OCI-LY3 (cell line): ENCODE measurements at regions not wholly inside any gene's neighbourhood (a gene's known extent, or its start where the extent isn't known, plus 50 kb on each side); places are given as distances from the start of the nearest gene placed in this dataset.

Experiments used
- H2AFZ ChIP-seq: fragments of 200-600, 300-600 bp; shearing (Covaris generic); 2 replicates; pipeline ENCODE4 v1.6.0; 2014; ENCODE audit warnings: antibody characterized with exemption, low read depth, low read length
- H3K27ac ChIP-seq: fragments of 200-600, 300-600 bp; sonication (generic); 2 replicates; pipeline ENCODE4 v1.5.1; 2014; ENCODE audit warnings: mild to moderate bottlenecking, low read length, moderate library complexity, mixed read lengths
- H3K27me3 ChIP-seq: fragments of 200-600, 300-600 bp; sonication (generic); 2 replicates; pipeline ENCODE4 v1.6.1; 2014; ENCODE audit warnings: low read depth, low read length, mixed read lengths
- H3K36me3 ChIP-seq: fragments of 200-600, 300-600 bp; sonication (generic); replicated peaks from 2 replicates; pipeline ENCODE3; 2014; ENCODE audit warnings: low read depth, low read length, mixed read lengths
- H3K4me1 ChIP-seq: fragments of 300-600, 200-600 bp; sonication (generic); 2 replicates; pipeline ENCODE4 v1.6.1; 2014; ENCODE audit warnings: low read length, mixed read lengths
- H3K4me2 ChIP-seq: fragments of 200-600, 300-600 bp; sonication (generic); 2 replicates; pipeline ENCODE4 v1.6.1; 2014; ENCODE audit warnings: low read length, mixed read lengths
- H3K4me3 ChIP-seq: fragments of 300-600, 200-600 bp; sonication (generic); 2 replicates; pipeline ENCODE4 v1.5.1; 2014; ENCODE audit warnings: antibody characterized with exemption, mild to moderate bottlenecking, low read length, moderate library complexity
- H3K79me2 ChIP-seq: fragments of 300-600, 200-600 bp; shearing (Covaris generic); 2 replicates; pipeline ENCODE4 v1.6.1; 2014; ENCODE audit warnings: mild to moderate bottlenecking, low read length, mixed read lengths
- H3K9ac ChIP-seq: fragments of 300-600, 200-600 bp; shearing (Covaris generic); 2 replicates; pipeline ENCODE4 v1.6.0; 2014; ENCODE audit warnings: mild to moderate bottlenecking, low read length, moderate library complexity
- H3K9me3 ChIP-seq: fragments of 200-600, 300-600 bp; shearing (Covaris generic); 2 replicates; pipeline ENCODE4 v1.6.1; 2014; ENCODE audit warnings: low read length, mixed read lengths; ENCODE audit not compliant: insufficient read depth
- H4K20me1 ChIP-seq: fragments of 200-600, 300-600 bp; sonication (generic); 2 replicates; pipeline ENCODE4 v1.6.1; 2016; ENCODE audit warnings: low read length, mixed read lengths; ENCODE audit not compliant: insufficient read depth
- CTCF ChIP-seq: fragments of 200-600, 300-600 bp; sonication (generic); IDR thresholded peaks from 2 replicates; pipeline ENCODE4 v1.5.1; 2014; ENCODE audit warnings: antibody characterized with exemption, low read length, low read depth
- EZH2phosphoT487 ChIP-seq: fragments of 200-600 bp; shearing (Covaris generic); IDR thresholded peaks from 2 replicates; pipeline ENCODE4 v1.6.1; 2018; ENCODE audit warnings: antibody characterized with exemption, mixed run types, low read depth

DNA sequence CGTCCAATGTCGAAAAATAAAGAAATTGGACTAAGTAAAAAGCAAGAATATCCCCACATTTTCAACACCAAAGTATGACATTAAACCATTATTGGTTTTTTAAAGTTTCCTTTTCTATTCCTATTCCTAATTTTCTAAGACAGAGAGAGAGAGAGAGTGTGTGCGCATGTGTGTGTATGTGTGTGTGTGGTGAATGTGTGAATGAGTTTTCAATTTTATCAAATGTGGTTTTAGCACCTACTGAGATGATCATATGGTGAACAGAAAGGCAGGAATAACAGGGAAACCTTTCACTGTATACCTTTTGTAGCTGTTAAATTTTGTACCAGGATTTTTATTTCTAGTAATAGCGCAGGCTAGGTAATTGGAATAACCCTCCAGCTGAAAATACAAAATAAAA lies 80.4 kb upstream of the RAP1B start:
- TF ChIP-seq EZH2phosphoT487 (no peak), CTCF (no peak)
- Histone ChIP-seq H3K4me2 (no peak overlapping the region), H3K36me3 (no peaks in the 10 kb centered on the region), H3K4me1 (no peaks in the 10 kb centered on the region), H3K27ac (no peak overlapping the region), H3K79me2 (no peaks in the 10 kb centered on the region), H3K27me3 (no peaks in the 10 kb centered on the region), H3K4me3 (no peak overlapping the region), H4K20me1 (no peaks in the 10 kb centered on the region), H3K9me3 (no peaks in the 10 kb centered on the region), H2AFZ (no peak overlapping the region), H3K9ac (no peak overlapping the region)

- Histone ChIP-seq H3K4me3 (no peak overlapping the region), H3K27me3 (no peaks in the 10 kb centered on the region), H4K20me1 (no peaks in the 10 kb centered on the region), H3K36me3 (no peaks in the 10 kb centered on the region), H3K4me2 (no peak overlapping the region), H3K9me3 (no peaks in the 10 kb centered on the region), H3K79me2 (no peaks in the 10 kb centered on the region), H3K27ac (no peak overlapping the region), H2AFZ (no peak overlapping the region), H3K9ac (no peak overlapping the region), H3K4me1 (no peaks in the 10 kb centered on the region)
- TF ChIP-seq CTCF = no peak
- TF ChIP-seq EZH2phosphoT487 = no peak
Measured at GRCh38 chr12:68530965-68531364, 79.7 kb upstream of the RAP1B start.

- TF ChIP-seq CTCF (no peak), EZH2phosphoT487 (no peak)
- Histone ChIP-seq H3K4me1 (no peaks in the 10 kb centered on the region), H2AFZ (no peak overlapping the region)
Measured at GRCh38 chr12:68532204-68532886, 78.4 kb upstream of the RAP1B start.

DNA sequence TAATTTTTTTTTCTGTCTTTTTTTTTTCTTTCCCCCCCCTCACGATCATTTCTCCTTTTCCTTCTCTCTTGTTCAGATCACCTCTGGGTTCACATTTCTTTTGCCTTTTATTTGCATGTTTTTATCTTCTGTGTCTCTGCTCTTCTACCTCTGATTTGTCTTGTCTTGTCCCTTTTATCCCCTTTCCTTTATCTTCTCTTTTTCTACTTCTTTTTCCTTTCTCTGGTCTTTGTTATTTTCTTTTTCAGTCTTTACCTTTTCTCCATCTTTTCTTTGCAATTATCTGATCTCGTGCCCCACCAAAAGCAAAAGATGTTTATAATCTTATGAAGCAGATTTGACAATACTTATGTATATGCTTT lies 77.8 kb upstream of the RAP1B start:
- H2AFZ ChIP-seq = no peak overlapping the region
- H3K9me3 ChIP-seq = no peaks in the 10 kb centered on the region
- H3K9ac ChIP-seq = no peak overlapping the region
- no peaks in the 10 kb centered on the region for H3K79me2 ChIP-seq
- no peaks in the 10 kb centered on the region for H3K4me1 ChIP-seq
- H3K27ac ChIP-seq = no peak overlapping the region
- no peaks in the 10 kb centered on the region for H3K27me3 ChIP-seq
- no peak overlapping the region for H3K4me3 ChIP-seq
- H3K4me2 ChIP-seq = no peak overlapping the region
- TF ChIP-seq EZH2phosphoT487 (no peak), CTCF (no peak)
- H4K20me1 ChIP-seq = no peaks in the 10 kb centered on the region
- no peaks in the 10 kb centered on the region for H3K36me3 ChIP-seq

More at GRCh38 chr12:68532204-68532886, 78.4 kb upstream of the RAP1B start:
- Histone ChIP-seq H3K4me3 (no peak overlapping the region), H3K27me3 (no peaks in the 10 kb centered on the region), H3K79me2 (no peaks in the 10 kb centered on the region), H3K9ac (no peak overlapping the region), H3K27ac (no peak overlapping the region), H3K36me3 (no peaks in the 10 kb centered on the region), H3K9me3 (no peaks in the 10 kb centered on the region), H3K4me2 (no peak overlapping the region), H4K20me1 (no peaks in the 10 kb centered on the region)
